NCI-H345 treated with DMSO at 0.1 percent for 48 hours (cell line): ENCODE measurements at regions not wholly inside any gene's neighbourhood (a gene's known extent, or its start where the extent isn't known, plus 50 kb on each side); places are given as distances from the start of the nearest gene placed in this dataset.

ENCODE experiments used
- DNase-seq: peaks from one replicate; lab custom pipeline; 2025; ENCODE audit not compliant: unreplicated experiment; lab: John Stamatoyannopoulos, UW

DNA sequence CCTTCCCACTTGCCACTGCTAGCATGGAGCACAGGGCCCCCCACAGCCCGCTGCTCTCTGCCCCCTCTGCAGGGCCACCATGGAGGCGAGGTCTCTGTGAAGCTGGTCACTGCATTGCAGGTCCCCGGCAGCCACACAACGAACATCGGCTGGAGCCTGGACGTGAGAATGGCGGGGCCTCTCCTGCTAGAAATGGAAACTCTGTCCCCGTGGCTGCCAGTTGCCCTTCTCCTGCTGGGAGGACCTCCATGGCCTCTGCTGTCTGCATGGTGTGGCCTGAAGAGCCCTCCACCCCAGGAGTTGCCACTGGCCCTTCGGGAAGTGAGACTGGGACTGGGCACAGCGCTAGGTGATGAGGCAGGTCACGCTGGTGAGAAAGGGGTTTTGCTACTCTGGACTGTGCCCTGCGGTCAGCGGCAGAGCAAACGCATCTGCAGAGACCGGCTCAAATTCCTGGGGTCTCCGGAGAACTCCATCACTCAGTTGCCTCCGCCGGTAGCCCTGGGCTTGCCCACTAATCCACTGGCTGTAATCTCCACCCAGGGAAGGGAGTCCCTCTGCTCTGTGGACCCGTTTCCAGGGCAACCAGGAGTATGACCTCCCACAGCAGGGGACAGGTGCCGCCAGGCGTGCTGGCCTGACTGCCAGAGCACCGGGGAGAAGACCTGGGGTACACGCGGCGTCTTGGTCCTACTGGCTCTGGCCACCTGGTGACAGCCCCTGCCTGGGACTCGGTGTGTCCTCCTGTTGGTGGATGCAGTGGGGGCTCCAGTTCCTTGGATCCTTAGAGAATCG is 806.3 kb downstream of the BRD1 start:
- no peak for DNase-seq

DNA sequence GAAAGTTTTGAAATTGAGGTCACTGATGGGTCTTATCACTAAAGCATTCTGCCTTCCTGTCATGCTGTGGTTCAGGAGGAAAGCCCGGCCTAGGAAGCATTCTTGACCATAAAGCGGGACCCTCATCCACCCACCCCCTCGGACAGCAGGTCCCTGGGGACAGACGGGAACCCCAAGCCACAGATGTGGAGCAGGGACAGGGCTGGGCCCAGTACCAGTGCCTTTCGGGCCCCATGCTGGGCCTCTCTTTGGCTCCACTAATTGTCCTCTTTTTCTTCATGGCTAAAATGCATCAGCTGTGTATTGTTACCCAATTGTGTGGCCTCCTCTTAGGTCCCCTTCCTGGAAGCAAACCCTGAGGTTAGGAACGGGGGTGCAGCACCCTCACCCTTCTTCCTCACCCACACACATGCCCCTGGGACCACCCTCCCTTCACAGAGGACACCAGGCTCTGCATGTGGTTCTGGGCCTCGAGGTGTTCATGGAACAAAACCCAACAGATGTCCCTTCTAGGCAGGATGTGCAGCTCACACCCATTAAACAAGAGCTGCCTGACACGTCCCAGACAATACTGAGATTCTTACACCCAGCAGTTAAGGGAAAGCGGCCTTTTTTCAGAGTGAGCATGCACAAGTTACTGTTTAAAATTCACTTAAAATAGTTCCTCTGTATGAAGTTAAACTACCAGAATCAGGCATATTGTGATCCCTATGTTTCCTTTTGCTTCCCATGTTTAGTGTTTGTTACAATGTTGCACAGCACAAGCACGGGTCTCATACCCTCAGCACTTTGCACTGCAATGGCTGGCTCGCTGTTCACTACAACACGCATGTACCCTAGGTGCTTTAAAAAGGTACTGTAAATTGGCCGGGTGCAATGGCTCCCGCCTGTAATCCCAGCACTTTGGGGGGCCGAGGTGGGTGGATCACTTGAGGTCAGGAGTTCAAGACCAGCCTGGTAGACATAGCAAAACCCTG is 807.6 kb downstream of the BRD1 start:
- DNase-seq: no peak

DNA sequence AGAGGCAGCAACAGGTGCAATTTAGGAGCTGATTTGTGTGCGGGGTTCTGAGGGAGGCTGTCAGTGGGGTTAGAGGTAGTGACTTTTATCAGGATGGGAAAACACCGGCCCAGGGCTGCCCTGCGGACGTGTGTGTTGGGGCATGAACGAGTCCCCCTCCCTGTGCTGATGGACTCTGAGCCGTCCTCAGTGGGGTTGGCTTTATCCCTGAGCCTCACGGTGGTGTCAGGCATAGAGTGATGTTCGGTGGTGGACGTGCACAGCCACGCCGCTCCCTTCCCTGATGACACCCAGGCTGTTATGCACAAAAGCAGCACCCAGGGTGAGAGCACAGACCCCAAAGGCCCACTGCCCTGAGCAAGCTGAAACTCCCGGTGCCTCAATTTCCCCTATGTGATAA is 809.1 kb downstream of the BRD1 start:
- DNase-seq: no peak

DNA sequence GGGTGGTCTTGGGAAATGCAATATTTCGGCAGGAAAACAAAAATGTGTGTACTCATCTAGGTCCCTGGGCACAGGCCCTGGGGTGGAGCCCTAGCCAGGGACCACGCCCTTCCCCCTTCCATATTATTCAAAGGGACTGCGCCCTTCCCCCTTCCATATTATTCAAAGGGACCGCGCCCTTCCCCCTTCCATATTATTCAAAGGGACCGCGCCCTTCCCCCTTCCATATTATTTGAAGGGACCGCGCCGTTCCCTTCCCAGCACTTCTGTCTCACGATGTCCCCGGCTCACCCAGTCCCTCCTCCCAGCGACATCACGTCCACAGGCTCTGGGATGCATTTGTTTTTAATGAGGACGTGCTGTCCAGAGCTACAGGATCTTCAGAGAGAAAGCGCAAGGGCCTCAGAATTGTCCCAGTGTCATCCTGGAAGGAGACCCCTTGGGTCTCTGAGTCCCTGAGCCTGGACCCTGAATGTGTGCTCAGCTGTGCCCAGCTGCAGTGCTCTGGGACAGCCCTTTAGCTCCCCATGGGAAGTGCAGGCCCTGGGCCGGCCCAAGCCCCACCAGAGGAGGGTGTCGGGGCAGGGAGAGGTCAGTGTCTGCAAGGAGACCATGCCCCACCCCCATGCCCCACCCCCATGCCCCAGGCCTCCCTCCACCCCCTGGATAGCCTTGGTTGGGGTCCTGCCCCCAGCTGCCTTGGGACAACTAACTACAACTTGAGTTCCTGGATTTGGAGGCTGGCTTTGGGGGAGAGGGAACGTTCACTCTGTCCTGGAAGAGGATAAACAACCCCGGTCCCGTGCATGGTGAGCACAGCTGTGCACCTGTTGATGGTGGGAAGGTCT is 810.0 kb downstream of the BRD1 start:
- DNase-seq: no peak

DNA sequence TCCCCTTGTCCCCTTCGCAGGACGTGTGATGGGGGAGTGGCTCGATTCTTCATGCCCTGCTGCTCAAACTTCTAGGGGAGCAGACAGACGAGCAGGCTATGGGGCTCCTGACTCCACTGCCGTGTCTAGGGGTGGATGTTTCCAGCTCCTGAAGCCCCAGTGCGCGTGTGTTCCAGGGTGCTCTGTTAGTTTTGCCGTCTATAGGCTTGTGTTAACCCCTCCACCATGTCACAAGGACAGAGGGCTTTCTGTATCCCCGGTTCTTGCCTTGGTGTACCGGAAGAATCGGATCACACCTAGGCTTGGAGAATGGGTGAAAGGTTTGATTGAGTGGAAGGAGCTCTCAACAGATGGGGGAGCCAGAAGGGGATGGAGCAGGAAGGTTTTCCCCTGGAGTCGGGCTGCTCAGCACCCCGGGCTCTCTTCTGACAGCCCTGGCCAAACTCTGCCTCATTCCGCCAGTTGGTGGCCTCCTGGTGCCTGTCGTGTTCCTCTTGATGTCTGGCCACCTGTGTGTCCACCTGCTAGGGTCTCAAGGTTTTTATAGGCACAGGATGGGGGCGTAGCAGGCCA is 810.7 kb downstream of the BRD1 start:
- no peak for DNase-seq

DNA sequence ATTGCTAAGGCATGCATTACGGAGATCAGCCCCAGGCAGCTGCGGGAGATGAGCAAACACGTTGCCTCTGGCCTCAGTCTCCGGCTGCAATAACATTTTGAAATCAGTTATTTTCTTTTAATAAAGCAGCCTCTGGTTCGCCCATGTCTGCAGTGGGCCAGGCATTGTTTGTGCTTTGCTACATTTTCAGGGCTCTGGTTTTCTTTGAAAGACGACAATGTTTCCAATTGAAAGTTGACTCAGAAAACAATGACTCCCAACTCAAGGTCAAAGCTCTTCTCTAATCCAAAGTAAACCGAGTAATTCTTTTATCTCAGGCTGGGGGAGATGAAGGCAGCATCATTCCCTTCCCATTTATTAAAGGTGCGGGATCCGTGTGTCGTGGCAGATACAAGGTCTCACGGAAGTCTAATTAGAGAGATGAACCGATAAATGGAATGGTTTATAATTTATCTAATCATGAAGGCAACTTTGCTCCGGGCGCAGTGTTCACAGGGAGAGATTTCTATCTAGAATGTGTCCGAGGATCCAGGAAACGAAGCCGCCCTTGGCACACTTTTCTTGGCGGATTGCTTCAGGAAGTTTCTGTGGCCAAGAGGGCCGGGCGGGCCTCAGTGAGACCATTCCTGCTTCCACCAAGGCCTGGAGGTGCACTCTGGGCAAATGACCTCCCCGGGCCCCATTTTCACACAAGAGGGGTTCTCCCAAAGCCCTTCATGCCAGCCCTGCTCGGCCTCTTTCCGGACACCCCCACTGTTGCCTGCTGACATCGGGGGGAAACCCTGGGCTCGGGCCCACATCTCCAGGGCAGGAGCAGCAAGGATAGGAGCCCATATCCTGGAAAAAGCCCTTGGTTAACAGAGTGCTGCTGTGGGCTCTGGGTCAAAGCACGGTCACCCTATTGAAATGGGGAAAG is 811.4 kb downstream of the BRD1 start:
- DNase-seq: no peak

DNA sequence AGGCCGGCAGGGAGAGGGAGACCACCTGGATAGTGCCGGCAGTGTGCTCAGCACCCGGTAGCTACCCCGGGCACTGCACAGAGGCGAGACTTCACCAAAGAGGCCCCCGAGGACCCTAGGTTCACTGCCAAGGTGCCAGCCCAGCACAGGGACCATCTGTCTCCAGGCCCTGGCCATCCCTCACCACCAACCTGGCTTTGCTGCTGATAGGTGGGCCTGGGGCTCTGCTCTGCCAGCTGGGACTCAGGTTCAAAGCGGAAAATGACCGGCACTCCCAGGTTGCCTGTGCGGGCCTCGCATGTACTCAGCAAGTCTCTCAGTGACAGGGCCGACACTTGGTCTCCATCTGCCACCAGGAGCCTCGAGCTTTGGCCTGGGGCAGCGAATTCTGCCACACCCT is 812.2 kb downstream of the BRD1 start:
- DNase-seq: no peak

DNA sequence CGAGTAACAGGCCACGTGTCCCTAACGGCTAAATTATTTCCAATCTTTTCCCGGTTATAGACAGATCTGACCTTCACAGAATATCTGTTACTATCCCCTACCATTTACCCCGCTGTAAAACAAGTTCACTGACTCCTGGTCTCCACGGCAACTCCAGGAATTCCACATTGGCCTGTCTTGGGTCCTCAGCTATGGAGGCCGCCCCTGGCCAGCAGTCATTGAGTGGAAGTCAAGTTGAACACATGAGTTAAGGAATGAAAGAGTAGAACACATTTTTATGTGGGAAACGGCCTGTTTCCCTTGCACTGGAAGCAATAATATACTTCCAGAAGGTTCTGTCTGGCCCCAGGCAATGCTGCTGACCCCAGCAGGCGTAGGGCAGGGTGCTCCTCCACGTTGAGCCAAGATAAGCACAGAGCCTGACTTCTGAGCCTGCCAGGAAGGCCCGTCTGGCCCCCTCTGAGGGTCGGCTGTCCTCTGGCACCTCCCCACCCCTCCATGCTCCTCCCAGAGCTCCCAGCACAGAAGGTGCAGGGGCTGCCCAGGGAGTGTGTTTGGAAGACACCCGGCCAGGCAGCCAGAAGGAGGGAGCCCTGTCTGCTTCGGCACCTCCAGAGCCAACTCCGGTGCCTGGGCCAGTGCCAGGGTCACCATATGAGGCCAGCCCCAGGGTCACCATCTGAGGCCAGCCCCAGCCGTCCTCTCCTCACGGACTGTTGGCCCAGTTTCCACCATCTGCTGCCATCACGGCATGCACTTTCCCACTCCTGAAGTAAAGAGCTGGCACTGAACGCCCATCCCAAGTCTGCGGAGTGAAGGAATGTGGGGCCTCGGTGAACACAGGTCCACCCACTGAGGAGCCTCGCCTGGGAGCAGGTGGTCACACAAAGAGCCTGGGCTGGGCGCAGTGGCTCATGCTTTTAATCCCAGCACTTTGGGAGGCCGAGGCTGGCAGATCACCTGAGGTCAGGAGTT is 813.2 kb downstream of the BRD1 start:
- DNase-seq: no peak

DNA sequence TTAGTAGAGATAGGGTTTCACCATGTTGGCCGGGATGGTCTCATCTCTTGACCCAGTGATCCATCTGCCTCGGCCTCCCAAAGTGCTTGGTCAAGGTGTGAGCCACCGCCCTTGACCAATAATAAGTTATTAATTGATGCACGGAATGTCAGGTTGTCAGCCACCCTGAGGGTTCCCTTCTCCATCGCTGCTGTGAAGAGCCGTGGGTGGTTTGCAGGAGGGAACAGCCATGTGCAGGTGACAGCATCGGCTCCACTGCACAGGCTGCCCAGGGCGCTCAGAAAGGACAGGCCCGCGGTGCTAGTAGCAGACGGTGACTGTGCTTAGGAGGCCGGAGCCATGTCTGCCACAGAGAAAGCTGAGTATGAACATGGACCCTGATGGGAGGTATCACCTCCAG is 814.0 kb downstream of the BRD1 start:
- DNase-seq: no peak

DNA sequence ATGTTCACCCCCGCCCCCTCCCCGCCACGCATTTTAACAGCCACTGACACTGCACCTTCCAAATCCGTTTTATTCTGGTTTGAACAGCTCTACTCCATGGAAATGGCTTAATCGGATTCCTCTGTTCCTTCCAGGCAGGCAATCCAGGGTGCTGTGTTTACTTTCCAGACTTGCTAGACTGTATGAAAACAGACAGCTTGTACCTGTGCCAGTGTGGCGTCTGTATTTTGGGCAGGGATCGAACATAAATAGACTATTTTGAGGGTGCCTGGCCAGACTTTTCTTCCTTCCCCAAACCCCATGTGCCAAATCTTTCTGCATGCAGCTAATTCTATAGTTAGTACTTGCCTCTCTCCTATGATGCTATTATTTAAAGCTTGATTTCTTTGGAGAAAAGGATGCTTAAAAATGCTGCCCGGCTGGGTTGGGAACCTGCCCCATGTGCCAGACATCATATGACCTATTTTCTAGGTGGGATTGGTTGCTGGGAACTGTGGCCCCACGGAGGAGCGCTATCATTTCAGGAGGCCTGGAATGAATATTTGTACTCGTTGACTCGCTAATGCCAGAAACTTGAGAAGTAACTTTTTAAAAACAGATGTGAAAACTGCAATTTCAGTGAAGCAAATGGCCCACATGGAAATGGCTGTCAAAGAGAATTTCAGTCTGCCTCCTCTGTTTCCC is 814.8 kb downstream of the BRD1 start:
- no peak for DNase-seq

DNA sequence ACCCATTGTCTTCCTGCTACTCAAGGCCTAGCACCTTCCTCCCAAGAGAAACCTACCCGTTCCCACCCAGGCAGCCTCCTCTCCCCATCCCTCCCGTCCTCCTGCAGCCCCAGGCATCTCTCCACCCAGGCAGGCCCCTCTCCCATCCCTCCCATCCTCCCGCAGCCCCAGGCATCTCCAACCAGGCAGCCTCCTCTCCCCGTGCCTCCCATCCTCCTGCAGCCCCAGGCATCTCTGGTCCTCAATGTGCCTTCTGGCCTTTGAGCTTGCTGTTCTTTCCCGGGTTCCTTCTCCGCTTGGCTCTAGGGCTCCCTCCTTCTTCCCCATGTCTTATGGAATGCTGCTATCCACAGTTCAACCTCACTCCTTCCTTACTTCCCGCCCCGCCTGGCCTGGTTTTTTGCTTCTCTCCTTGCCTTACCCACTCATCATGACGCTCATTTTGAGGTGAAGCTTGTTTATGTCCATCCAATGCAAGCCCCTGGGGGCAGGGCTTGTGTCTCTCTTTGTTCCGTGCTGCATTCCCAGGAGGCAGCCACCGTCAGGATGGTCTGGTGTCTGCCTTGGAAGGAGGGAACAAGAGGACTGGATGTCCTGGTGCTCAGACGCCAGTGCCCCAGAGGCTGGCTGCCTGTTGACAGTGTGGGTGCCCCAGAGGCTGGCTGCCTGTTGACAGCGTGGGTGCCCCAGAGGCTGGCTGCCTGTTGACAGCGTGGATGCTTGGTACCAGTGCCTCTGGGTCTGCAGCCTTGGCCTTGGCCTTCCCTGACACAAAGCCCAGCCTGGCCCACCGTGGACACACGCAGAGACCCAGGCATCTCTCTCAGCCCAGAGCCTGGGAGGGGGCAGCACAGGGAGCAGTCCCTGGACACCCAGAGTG is 815.7 kb downstream of the BRD1 start:
- DNase-seq: no peak

DNA sequence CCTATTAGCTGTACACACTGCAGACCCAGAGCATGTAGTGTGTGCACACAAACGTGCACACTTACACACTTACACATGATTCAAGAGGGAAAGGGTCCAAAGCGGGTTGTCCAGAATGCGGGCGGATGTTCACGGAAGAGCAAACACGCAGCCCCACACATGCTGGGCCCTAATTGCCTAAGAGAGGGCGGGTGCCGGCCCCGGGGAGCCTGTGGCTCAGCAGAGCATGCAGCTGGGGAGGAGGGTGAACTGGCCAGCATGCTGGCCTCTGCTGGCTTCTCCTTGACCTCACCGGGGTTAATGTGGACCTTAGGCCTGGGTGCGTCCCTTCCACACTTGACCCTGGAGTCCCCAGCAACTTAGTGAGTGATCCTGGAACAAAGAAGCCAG is 816.3 kb downstream of the BRD1 start:
- no peak for DNase-seq

DNA sequence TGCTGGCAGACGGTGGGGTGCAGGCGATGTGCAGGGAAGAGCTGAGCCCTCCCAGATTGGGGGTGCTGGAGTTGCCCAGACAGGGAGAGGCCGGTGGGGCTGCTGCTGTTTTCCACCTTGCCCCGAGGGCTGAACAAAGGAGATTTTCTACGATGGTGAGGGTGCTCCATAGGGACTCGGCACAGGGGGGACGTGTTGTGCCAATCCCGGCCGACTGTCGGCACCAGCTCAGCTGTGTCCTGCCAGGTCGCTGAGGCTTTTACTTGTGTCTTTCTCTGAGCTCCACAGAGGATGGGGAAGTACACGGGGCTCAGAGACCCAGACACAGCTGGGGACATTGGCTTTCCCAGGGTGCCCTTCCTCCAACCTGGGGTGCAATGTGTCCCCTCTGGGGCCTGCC is 816.8 kb downstream of the BRD1 start:
- DNase-seq: no peak

DNA sequence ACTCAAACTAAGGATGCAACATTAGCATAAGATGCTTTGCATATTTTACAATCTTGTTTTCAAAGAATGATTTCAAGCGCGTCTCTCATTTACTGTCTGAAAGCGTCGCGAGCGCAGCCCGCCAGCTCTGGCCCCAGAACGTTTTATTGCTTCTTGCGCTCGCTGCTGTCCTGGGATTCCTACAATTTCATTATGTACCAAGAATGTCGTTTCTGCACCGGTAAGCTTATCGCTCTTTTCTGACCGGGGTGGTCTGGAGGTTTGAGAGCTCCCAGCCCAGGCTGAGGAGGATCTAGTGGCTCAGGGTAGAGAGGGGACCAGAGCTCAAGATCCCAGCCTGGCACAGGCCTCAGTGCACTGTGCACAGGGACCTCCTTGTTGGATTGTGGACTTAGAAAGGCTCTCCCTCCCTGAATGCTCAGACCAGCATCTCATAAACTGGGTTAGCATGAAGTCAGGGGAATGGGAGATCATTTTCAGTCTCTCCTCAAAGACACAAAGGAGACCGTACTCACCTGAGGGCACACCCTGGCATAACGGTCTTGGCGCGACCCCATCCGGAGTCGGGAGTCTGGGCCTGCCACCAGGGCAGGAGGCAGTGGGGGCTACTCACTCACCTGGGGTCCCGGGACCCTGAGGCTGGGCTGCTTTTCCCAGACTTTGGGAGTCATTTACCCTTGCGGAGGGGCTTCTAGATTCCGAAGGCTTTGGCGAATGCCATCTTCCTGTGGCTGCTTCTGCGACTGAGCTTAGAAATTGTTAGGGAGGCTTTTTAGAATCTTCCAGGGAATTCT is 817.4 kb downstream of the BRD1 start:
- no peak for DNase-seq

DNA sequence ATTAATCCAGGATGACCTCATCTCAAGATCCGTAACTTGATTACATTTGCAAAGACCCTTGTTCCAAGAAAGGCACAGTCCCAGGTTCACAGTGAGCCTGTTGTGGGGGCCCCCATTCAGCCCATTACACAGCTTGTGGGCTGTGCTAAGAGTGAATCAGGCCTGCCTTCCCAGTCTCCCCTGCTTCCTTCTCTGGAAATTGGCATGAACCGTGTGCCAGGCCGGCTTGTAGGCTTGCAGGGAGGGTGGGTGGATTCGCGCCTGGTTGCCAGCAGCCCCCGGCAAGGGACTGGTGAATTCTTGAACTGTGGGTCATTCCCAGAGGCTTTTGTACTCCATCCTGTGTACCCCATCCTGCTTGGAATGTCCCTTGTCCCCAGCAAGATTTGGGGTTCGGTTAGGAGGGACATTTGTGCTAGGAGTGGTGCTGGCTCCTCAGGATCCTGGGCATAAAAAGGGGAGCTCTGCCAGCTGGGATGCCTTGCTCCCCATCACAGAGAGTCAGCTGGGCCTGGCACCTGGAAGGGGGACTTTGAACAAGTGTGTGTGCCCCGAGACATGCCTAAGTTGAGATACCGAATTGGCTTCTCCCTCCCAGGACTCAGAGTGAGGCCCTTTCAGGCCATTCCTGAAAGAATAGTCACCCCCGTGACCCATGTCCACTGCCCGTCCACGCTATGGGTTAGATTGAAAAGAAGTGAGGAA is 818.2 kb downstream of the BRD1 start:
- DNase-seq: no peak
